Stimulated activated CD4-positive, alpha-beta T cell treated with anti-CD3 and anti-CD28 coated beads, Interleukin-2, amount 100 ng/mL, for 48 hours (primary cell): ENCODE measurements at regions not wholly inside any gene's neighbourhood (a gene's known extent, or its start where the extent isn't known, plus 50 kb on each side); places are given as distances from the start of the nearest gene placed in this dataset.
"Not testable (repeated sequence)": the region's sequence is repeated elsewhere in the genome, so short reads cannot be mapped to it uniquely, and the experiment has no call there.

Source experiments
- DNase-seq, 2 donors: peaks; one replicate each; pipeline ENCODE4 v3.0.0-alpha.2; 2020

- DNase-seq: no peak
Observed at GRCh38 chr6:27168108-27168507, 79.4 kb upstream of the PRSS16 start.

GRCh38 chr6:27168586-27169443, 78.7 kb upstream of the PRSS16 start:
- DNase-seq: no peak

GRCh38 chr6:27172524-27173231, 74.8 kb upstream of the PRSS16 start:
- DNase-seq: not testable (repeated sequence)

- DNase-seq: not testable (repeated sequence)
Observed at GRCh38 chr6:27173232-27173601, 74.3 kb upstream of the PRSS16 start.

- DNase-seq: no peak
Observed at GRCh38 chr6:27174958-27175357, 72.5 kb upstream of the PRSS16 start.

GRCh38 chr6:27176096-27176495, 71.4 kb upstream of the PRSS16 start:
- DNase-seq: no peak

- peak; percentile 56 to 70 for DNase-seq
Observed at GRCh38 chr6:27176523-27177484, 70.7 kb upstream of the PRSS16 start.

GRCh38 chr6:27177485-27178406, 69.8 kb upstream of the PRSS16 start:
- peak; percentile 64 to 66 for DNase-seq

GRCh38 chr6:27178407-27178730, 69.1 kb upstream of the PRSS16 start:
- DNase-seq: peak in 1 of 2 donors; percentile 15

- DNase-seq: no peak
Observed at GRCh38 chr6:27178860-27179259, 68.6 kb upstream of the PRSS16 start.

- DNase-seq: no peak
Observed at GRCh38 chr6:27183060-27183832, 64.3 kb upstream of the PRSS16 start.

- DNase-seq: no peak
Observed at GRCh38 chr6:27187231-27188060, 60.1 kb upstream of the PRSS16 start.

- DNase-seq: peak; percentile 10 to 35
Observed at GRCh38 chr6:27188061-27188884, 59.2 kb upstream of the PRSS16 start.

GRCh38 chr6:27188885-27189418, 58.5 kb upstream of the PRSS16 start:
- DNase-seq: peak; percentile 34 to 39

- DNase-seq: no peak
Observed at GRCh38 chr6:27190126-27190525, 57.4 kb upstream of the PRSS16 start.

GRCh38 chr6:27194453-27194852, 53.0 kb upstream of the PRSS16 start:
- not testable (repeated sequence) for DNase-seq

- not testable (repeated sequence) for DNase-seq
Observed at GRCh38 chr6:27195547-27195946, 52.0 kb upstream of the PRSS16 start.
